NCI-H2227 (cell line): ENCODE measurements at regions not wholly inside any gene's neighbourhood (a gene's known extent, or its start where the extent isn't known, plus 50 kb on each side); places are given as distances from the start of the nearest gene placed in this dataset.

Experiments
- DNase-seq: peaks from one replicate; lab custom pipeline; 2025; ENCODE audit not compliant: unreplicated experiment; lab: John Stamatoyannopoulos, UW

GRCh38 chr4:107114059-107114458 lies 77.9 kb upstream of the DKK2 start:
- no peak for DNase-seq

GRCh38 chr4:107098401-107098800 lies 62.3 kb upstream of the DKK2 start:
- DNase-seq, result no peak

- DNase-seq, result no peak
Observed at GRCh38 chr4:107094976-107095375, 58.9 kb upstream of the DKK2 start.

GRCh38 chr4:107094332-107094731 lies 58.2 kb upstream of the DKK2 start:
- no peak for DNase-seq
